ENCODE measurements at regions not wholly inside any gene's neighbourhood (a gene's known extent, or its start where the extent isn't known, plus 50 kb on each side); places are given as distances from the start of the nearest gene placed in this dataset.

- ATAC-seq, result no peak
- H3K4me1 ChIP-seq, result peaks cover 3% of the 10 kb centered on the region; the same call in 1 of the 3 replicates
- ChIA-PET CTCF (no interaction called here), POLR2A (no interaction called here)
- no peak overlapping the region for H3K4me3 ChIP-seq
- TF ChIP-seq POLR2A (IDR thresholded peaks at IDR 0.05; ENCODE audit: low read length) (no peak), RFX5 (IDR thresholded peaks at IDR 0.05) (no peak), REST (IDR thresholded peaks at IDR 0.05) (no peak), PBX3 (IDR thresholded peaks at IDR 0.05) (no peak), PHF8 (IDR thresholded peaks at IDR 0.05; ENCODE audit: borderline replicate concordance, low read depth) (no peak), USF2 (IDR thresholded peaks at IDR 0.05) (no peak), KDM1A (IDR thresholded peaks at IDR 0.05; ENCODE audit: low read depth) (no peak), CEBPB (IDR thresholded peaks at IDR 0.05) (no peak), FOXS1 (CRISPR knock-in tag; IDR thresholded peaks at IDR 0.05) (no peak), HOXB5 (CRISPR knock-in tag; IDR thresholded peaks at IDR 0.05) (no peak), BHLHE40 (IDR thresholded peaks at IDR 0.05; ENCODE audit: low read depth, low read length) (no peak), MAX (IDR thresholded peaks at IDR 0.05) (no peak), ATOH8 (CRISPR knock-in tag; IDR thresholded peaks at IDR 0.05; ENCODE audit: low read depth) (no peak), RCOR1 (IDR thresholded peaks at IDR 0.05; ENCODE audit: low read depth, low read length) (no peak), KDM5A (IDR thresholded peaks at IDR 0.05) (no peak), CBX8 (IDR thresholded peaks at IDR 0.05) (no peak), RARB (CRISPR knock-in tag; IDR thresholded peaks at IDR 0.05) (no peak), MAFK (IDR thresholded peaks at IDR 0.05; ENCODE audit: partially characterized antibody) (no peak), NFE2L2 (conservative IDR thresholded peaks at IDR 0.05; ENCODE audit: low read length) (no peak), POLR2AphosphoS2 (conservative IDR thresholded peaks at IDR 0.05; ENCODE audit: low read length) (no peak)
- H3K4me2 ChIP-seq, result no peak overlapping the region
- H3K27ac ChIP-seq, result no peak overlapping the region
- H3K9me3 ChIP-seq, result no peaks in the 10 kb centered on the region
- DNase-seq (ENCODE audit: low read depth in 1 of 2, low spot score in 1 of 2), result no peak
- FAIRE-seq, result no peak
These were observed 128.6 kb upstream of the SPATA12 start for GRCh38 chr3:56931836-56932235.

- Histone ChIP-seq H3K4me2 (no peak overlapping the region), H3K4me3 (no peak overlapping the region), H3K9me3 (no peaks in the 10 kb centered on the region), H3K4me1 (peaks cover 3% of the 10 kb centered on the region; the same call in 1 of the 3 replicates), H3K27ac (no peak overlapping the region)
- TF ChIP-seq TP53 (CRISPR knock-in tag; IDR thresholded peaks at IDR 0.05) (no peak), HOXB13 (CRISPR knock-in tag; IDR thresholded peaks at IDR 0.05; ENCODE audit: low read depth) (no peak), CEBPB (IDR thresholded peaks at IDR 0.05) (no peak), PBX3 (IDR thresholded peaks at IDR 0.05) (no peak), HDAC2 (IDR thresholded peaks at IDR 0.05) (no peak), FOSB (CRISPR knock-in tag; IDR thresholded peaks at IDR 0.05) (no peak), ZSCAN20 (CRISPR knock-in tag; IDR thresholded peaks at IDR 0.05) (no peak), HES2 (IDR thresholded peaks at IDR 0.05) (no peak), RARB (CRISPR knock-in tag; IDR thresholded peaks at IDR 0.05) (no peak), EHMT2 (IDR thresholded peaks at IDR 0.05; ENCODE audit: low read depth) (no peak), SREBF2 (IDR thresholded peaks at IDR 0.05) (no peak)
- no peak for FAIRE-seq
- ATAC-seq, result no peak
- POLR2A ChIA-PET, result no interaction called here
- DNase-seq (ENCODE audit: low read depth in 1 of 2, low spot score in 1 of 2), result no peak
- CTCF ChIA-PET, result no interaction called here
- WGBS (ENCODE audit: missing lambda C conversion rate), result 92% methylated on average over 5 of the region's 5 CpGs
These were observed 129.0 kb upstream of the ARHGEF3 start for GRCh38 chr3:56930706-56931105.
